LNCaP clone FGC (cell line): ENCODE measurements at regions not wholly inside any gene's neighbourhood (a gene's known extent, or its start where the extent isn't known, plus 50 kb on each side); places are given as distances from the start of the nearest gene placed in this dataset.

Experiments
- DNase-seq: peaks from one replicate; pipeline ENCODE4 v3.0.0-alpha.2; 2011; ENCODE audit warnings: low read depth
- H3K4me3 ChIP-seq: 2 replicates; pipeline ENCODE4 v1.5.1; 2011; ENCODE audit warnings: mild to moderate bottlenecking, low read depth, low read length, control low read depth
- TF ChIP-seq, protein P1 (sequence below): IDR thresholded peaks from 2 replicates; pipeline ENCODE4 v1.5.1; 2012; ENCODE audit warnings: mild to moderate bottlenecking; ENCODE audit not compliant: control insufficient read depth, insufficient read depth; ENCODE audit errors: extremely low read depth

DNA sequence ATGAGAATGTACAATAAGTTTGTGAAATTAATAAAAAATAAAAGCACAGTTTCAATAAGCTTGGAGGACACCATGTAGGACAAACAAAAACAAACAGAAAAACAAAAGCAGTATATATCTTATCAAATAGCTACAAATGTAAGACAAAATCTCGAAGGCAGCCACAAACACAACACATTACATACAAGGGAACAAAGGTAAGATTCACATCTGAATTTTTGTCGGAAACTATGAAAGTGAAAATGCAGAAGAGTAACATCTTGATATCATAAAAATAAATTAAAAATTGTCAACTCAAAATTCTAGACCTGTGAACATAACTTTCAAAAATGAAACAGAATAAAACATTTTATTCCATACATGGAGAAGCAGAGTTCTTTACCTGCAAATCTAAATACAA lies 1049.5 kb upstream of the ADGRL2 start:
- no peak overlapping the region for H3K4me3 ChIP-seq

GRCh38 chr1:80731241-80731894 lies 1069.4 kb upstream of the ADGRL2 start:
- no peak overlapping the region for H3K4me3 ChIP-seq
- TF ChIP-seq, protein P1, sequence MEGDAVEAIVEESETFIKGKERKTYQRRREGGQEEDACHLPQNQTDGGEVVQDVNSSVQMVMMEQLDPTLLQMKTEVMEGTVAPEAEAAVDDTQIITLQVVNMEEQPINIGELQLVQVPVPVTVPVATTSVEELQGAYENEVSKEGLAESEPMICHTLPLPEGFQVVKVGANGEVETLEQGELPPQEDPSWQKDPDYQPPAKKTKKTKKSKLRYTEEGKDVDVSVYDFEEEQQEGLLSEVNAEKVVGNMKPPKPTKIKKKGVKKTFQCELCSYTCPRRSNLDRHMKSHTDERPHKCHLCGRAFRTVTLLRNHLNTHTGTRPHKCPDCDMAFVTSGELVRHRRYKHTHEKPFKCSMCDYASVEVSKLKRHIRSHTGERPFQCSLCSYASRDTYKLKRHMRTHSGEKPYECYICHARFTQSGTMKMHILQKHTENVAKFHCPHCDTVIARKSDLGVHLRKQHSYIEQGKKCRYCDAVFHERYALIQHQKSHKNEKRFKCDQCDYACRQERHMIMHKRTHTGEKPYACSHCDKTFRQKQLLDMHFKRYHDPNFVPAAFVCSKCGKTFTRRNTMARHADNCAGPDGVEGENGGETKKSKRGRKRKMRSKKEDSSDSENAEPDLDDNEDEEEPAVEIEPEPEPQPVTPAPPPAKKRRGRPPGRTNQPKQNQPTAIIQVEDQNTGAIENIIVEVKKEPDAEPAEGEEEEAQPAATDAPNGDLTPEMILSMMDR, result no peak
- DNase-seq, result peak; percentile 96

More for the DNA sequence above, 1049.5 kb upstream of the ADGRL2 start:
- TF ChIP-seq, protein P1, result no peak
- DNase-seq, result no peak

- H3K4me3 ChIP-seq, result no peak overlapping the region
- TF ChIP-seq, protein P1, result no peak
- no peak for DNase-seq
Observed at GRCh38 chr1:80722611-80723010, 1078.1 kb upstream of the ADGRL2 start.

DNA sequence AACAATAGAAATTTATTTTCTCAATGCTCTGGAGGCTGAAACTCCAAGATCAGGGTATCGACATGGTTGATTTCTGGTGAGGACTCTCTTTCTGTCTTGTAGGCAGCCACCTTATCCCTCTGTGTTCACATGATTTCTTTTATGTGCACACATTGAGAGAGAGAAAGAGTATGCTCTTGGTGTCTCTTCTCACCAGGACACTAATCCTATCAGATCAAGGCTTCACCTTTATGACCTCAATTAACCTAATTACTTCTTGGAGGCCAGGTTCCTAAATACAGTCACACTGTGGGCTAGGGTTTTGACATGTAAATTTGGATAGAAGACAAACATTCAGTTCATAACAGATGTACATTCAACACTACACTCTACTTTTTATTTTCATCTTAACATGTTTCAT lies 1094.2 kb upstream of the ADGRL2 start:
- no peak overlapping the region for H3K4me3 ChIP-seq
- DNase-seq, result no peak
- TF ChIP-seq, protein P1, result no peak

GRCh38 chr1:80678438-80678837 lies 1122.3 kb upstream of the ADGRL2 start:
- DNase-seq, result no peak
- TF ChIP-seq, protein P1, result no peak
- no peak overlapping the region for H3K4me3 ChIP-seq

GRCh38 chr1:80675454-80675853 lies 1125.3 kb upstream of the ADGRL2 start:
- DNase-seq, result no peak
- TF ChIP-seq, protein P1, result no peak
- H3K4me3 ChIP-seq, result no peak overlapping the region
